ENCODE measurements at regions not wholly inside any gene's neighbourhood (a gene's known extent, or its start where the extent isn't known, plus 50 kb on each side); places are given as distances from the start of the nearest gene placed in this dataset.

DNA sequence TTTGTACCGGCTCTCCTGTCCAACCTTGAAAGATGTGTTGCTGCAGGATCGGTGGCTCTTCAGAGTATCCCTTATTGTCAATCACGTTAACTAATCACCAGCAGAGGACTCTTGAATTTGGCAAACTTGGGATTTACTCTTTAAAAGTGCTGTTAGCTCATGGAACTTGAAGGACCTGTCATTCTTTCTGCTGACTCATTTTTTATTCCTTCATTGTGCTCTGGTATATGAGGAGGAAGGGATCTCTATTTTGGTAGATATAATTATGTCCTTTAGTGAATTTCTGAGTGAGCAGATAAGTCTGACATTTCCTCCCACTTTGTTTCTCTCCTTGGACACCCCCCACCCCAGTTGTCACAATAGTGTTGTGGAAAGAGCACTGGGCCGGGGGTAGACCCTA is 175.1 kb upstream of the HDAC9 start:
- no peak overlapping the region for H3K9ac ChIP-seq (ENCODE audit: low read depth, low read length, poor library complexity)
- no peak overlapping the region for H2BK120ac ChIP-seq (ENCODE audit: low read depth, low read length)
- no peaks in the 10 kb centered on the region for H3K4me1 ChIP-seq (ENCODE audit: control insufficient read depth in 2 of 2, insufficient read depth in 1 of 2, low read depth in 1 of 2, low read length in 2 of 2)
- no peaks in the 10 kb centered on the region for H3K27me3 ChIP-seq (ENCODE audit: control insufficient read depth in 3 of 3, insufficient read depth in 3 of 3, low read depth in 1 of 3, low read length in 3 of 3)
- no peak overlapping the region for H4K91ac ChIP-seq (ENCODE audit: low read depth, low read length, poor library complexity)
- no peak overlapping the region for H3K4me2 ChIP-seq (ENCODE audit: insufficient read depth, low read length, poor library complexity, severe bottlenecking)
- no peak overlapping the region for H4K8ac ChIP-seq (ENCODE audit: low read depth, low read length)
- no peak overlapping the region for H2BK12ac ChIP-seq (ENCODE audit: low read length)
- H3K18ac ChIP-seq (ENCODE audit: low read length): no peak overlapping the region
- H3K79me1 ChIP-seq (ENCODE audit: low read depth, low read length): no peaks in the 10 kb centered on the region
- no peak for DNase-seq (ENCODE audit: low spot score)
- no peak overlapping the region for H3K14ac ChIP-seq (ENCODE audit: low read length)
- H3K23ac ChIP-seq (ENCODE audit: low read depth, low read length, poor library complexity): no peak overlapping the region
- no peak overlapping the region for H3K4ac ChIP-seq (ENCODE audit: low read length)
- H2AK5ac ChIP-seq (ENCODE audit: low read depth, low read length): no peak overlapping the region
- no peak overlapping the region for H2BK15ac ChIP-seq (ENCODE audit: low read length)
- no peak overlapping the region for H3K4me3 ChIP-seq (ENCODE audit: low read length in 2 of 2)
- no peak overlapping the region for H3K27ac ChIP-seq (replicated peaks; ENCODE audit: low read length)
- no peaks in the 10 kb centered on the region for H3K36me3 ChIP-seq (replicated peaks in 1 of 2; ENCODE audit: control insufficient read depth in 2 of 2, insufficient read depth in 2 of 2, low read length in 2 of 2)
- H2AFZ ChIP-seq (ENCODE audit: low read length): no peak overlapping the region
- WGBS, 2 donors (ENCODE audit: extremely low coverage in 2 of 2, insufficient read length in 2 of 2, insufficient replicate concordance in 1 of 2): no CpG with 5 or more reads among the region's 4 CpGs
- H2BK5ac ChIP-seq (ENCODE audit: low read length): no peak overlapping the region
- no peaks in the 10 kb centered on the region for H3K9me3 ChIP-seq (replicated peaks in 1 of 2; ENCODE audit: control insufficient read depth in 2 of 2, insufficient read depth in 1 of 2, low read depth in 1 of 2, low read length in 2 of 2)

DNA sequence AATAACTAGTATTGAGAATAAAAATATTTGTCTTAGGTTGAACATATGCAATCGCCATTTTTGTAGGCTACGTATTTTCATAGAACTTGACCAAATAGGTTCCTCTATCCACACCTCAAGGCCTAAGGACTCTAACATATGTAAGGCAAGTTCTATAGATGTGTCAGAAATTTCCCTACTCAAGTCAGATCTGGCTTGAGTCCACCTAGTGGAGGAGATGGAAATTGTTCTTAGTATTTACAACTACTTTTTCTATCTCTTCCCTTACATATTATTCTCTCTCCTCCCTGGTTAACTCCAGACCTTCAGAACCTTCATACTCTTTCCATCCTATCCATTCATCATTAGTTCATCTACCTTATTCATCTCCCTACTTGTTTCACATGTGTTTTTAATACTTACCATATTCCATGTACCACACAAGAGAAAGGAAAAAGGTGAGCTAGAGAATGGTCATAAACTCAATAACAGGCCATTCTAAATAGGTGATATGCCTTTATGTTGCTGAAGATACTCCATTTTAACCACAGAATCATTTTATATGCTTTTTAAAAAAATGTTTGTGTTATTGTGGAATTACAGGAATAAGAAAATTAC is 174.5 kb upstream of the HDAC9 start:
- WGBS, 2 donors (ENCODE audit: extremely low coverage in 2 of 2, insufficient read length in 2 of 2, insufficient replicate concordance in 1 of 2): no CpG with 5 or more reads among the region's 2 CpGs
- H3K18ac ChIP-seq (ENCODE audit: low read length): no peak overlapping the region

GRCh38 chr7:18330548-18330947 is 165.0 kb upstream of the HDAC9 start:
- no peaks in the 10 kb centered on the region for H3K4me1 ChIP-seq (ENCODE audit: control insufficient read depth in 2 of 2, insufficient read depth in 1 of 2, low read depth in 1 of 2, low read length in 2 of 2)
- DNase-seq (ENCODE audit: low spot score): no peak
- no peak overlapping the region for H2BK5ac ChIP-seq (ENCODE audit: low read length)
- H3K18ac ChIP-seq (ENCODE audit: low read length): no peak overlapping the region
- no peak overlapping the region for H2AK5ac ChIP-seq (ENCODE audit: low read depth, low read length)
- no peak overlapping the region for H3K14ac ChIP-seq (ENCODE audit: low read length)
- no peak overlapping the region for H2BK12ac ChIP-seq (ENCODE audit: low read length)
- H3K9ac ChIP-seq (ENCODE audit: low read depth, low read length, poor library complexity): no peak overlapping the region
- H3K4ac ChIP-seq (ENCODE audit: low read length): no peak overlapping the region
- no peak overlapping the region for H4K91ac ChIP-seq (ENCODE audit: low read depth, low read length, poor library complexity)
- H4K8ac ChIP-seq (ENCODE audit: low read depth, low read length): no peak overlapping the region
- H3K36me3 ChIP-seq (replicated peaks in 1 of 2; ENCODE audit: control insufficient read depth in 2 of 2, insufficient read depth in 2 of 2, low read length in 2 of 2): no peaks in the 10 kb centered on the region
- H2BK120ac ChIP-seq (ENCODE audit: low read depth, low read length): no peak overlapping the region
- H3K27ac ChIP-seq (replicated peaks; ENCODE audit: low read length): no peak overlapping the region
- H2AFZ ChIP-seq (ENCODE audit: low read length): no peak overlapping the region
- H3K27me3 ChIP-seq (ENCODE audit: control insufficient read depth in 3 of 3, insufficient read depth in 3 of 3, low read depth in 1 of 3, low read length in 3 of 3): no peaks in the 10 kb centered on the region
- no peak overlapping the region for H2BK15ac ChIP-seq (ENCODE audit: low read length)
- H3K23ac ChIP-seq (ENCODE audit: low read depth, low read length, poor library complexity): no peak overlapping the region
- no peaks in the 10 kb centered on the region for H3K9me3 ChIP-seq (replicated peaks in 1 of 2; ENCODE audit: control insufficient read depth in 2 of 2, insufficient read depth in 1 of 2, low read depth in 1 of 2, low read length in 2 of 2)
- no peaks in the 10 kb centered on the region for H3K79me1 ChIP-seq (ENCODE audit: low read depth, low read length)
- no peak overlapping the region for H3K4me3 ChIP-seq (ENCODE audit: low read length in 2 of 2)
- H3K4me2 ChIP-seq (ENCODE audit: insufficient read depth, low read length, poor library complexity, severe bottlenecking): no peak overlapping the region

More for the DNA sequence above, 174.5 kb upstream of the HDAC9 start:
- Histone ChIP-seq H2BK5ac (ENCODE audit: low read length) (no peak overlapping the region), H3K36me3 (replicated peaks in 1 of 2; ENCODE audit: control insufficient read depth in 2 of 2, insufficient read depth in 2 of 2, low read length in 2 of 2) (no peaks in the 10 kb centered on the region), H3K4me2 (ENCODE audit: insufficient read depth, low read length, poor library complexity, severe bottlenecking) (no peak overlapping the region), H3K14ac (ENCODE audit: low read length) (no peak overlapping the region), H4K91ac (ENCODE audit: low read depth, low read length, poor library complexity) (no peak overlapping the region), H3K4me3 (ENCODE audit: low read length in 2 of 2) (no peak overlapping the region), H2AFZ (ENCODE audit: low read length) (no peak overlapping the region), H2BK120ac (ENCODE audit: low read depth, low read length) (no peak overlapping the region), H2BK12ac (ENCODE audit: low read length) (no peak overlapping the region), H4K8ac (ENCODE audit: low read depth, low read length) (no peak overlapping the region), H3K23ac (ENCODE audit: low read depth, low read length, poor library complexity) (no peak overlapping the region), H2BK15ac (ENCODE audit: low read length) (no peak overlapping the region), H3K27me3 (ENCODE audit: control insufficient read depth in 3 of 3, insufficient read depth in 3 of 3, low read depth in 1 of 3, low read length in 3 of 3) (no peaks in the 10 kb centered on the region), H2AK5ac (ENCODE audit: low read depth, low read length) (no peak overlapping the region), H3K9me3 (replicated peaks in 1 of 2; ENCODE audit: control insufficient read depth in 2 of 2, insufficient read depth in 1 of 2, low read depth in 1 of 2, low read length in 2 of 2) (no peaks in the 10 kb centered on the region), H3K4me1 (ENCODE audit: control insufficient read depth in 2 of 2, insufficient read depth in 1 of 2, low read depth in 1 of 2, low read length in 2 of 2) (no peaks in the 10 kb centered on the region), H3K27ac (replicated peaks; ENCODE audit: low read length) (no peak overlapping the region), H3K79me1 (ENCODE audit: low read depth, low read length) (no peaks in the 10 kb centered on the region), H3K9ac (ENCODE audit: low read depth, low read length, poor library complexity) (no peak overlapping the region), H3K4ac (ENCODE audit: low read length) (no peak overlapping the region)
- peak; percentile 14 for DNase-seq (ENCODE audit: low spot score)

DNA sequence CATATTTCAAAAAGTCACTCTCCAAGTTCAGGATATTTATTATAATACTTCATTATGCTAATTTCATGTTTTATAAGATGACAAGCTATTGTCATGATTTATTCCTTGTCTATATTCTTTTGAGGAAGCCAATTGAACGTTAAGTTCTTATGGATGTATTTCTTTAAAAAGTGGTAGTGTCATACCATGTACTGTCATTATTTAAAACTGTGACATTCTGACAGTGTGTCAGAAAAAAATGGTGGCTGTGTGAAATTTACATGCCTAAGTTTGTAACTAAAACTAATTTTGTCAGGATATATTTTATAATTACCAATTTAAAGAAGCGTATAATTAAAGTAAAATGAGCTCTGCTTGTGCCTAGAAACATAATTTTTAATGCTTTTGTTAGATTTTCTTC is 158.9 kb upstream of the HDAC9 start:
- Histone ChIP-seq H4K8ac (ENCODE audit: low read depth, low read length) (no peak overlapping the region), H3K4me2 (ENCODE audit: insufficient read depth, low read length, poor library complexity, severe bottlenecking) (no peak overlapping the region), H3K27ac (replicated peaks; ENCODE audit: low read length) (no peak overlapping the region), H4K91ac (ENCODE audit: low read depth, low read length, poor library complexity) (no peak overlapping the region), H3K18ac (ENCODE audit: low read length) (no peak overlapping the region), H3K9me3 (replicated peaks in 1 of 2; ENCODE audit: control insufficient read depth in 2 of 2, insufficient read depth in 1 of 2, low read depth in 1 of 2, low read length in 2 of 2) (no peaks in the 10 kb centered on the region), H2AFZ (ENCODE audit: low read length) (no peak overlapping the region), H2BK15ac (ENCODE audit: low read length) (no peak overlapping the region), H2BK5ac (ENCODE audit: low read length) (no peak overlapping the region), H2BK120ac (ENCODE audit: low read depth, low read length) (no peak overlapping the region), H3K36me3 (replicated peaks in 1 of 2; ENCODE audit: control insufficient read depth in 2 of 2, insufficient read depth in 2 of 2, low read length in 2 of 2) (no peaks in the 10 kb centered on the region), H3K14ac (ENCODE audit: low read length) (no peak overlapping the region), H2AK5ac (ENCODE audit: low read depth, low read length) (no peak overlapping the region), H3K4ac (ENCODE audit: low read length) (no peak overlapping the region), H3K79me1 (ENCODE audit: low read depth, low read length) (no peaks in the 10 kb centered on the region), H2BK12ac (ENCODE audit: low read length) (no peak overlapping the region), H3K9ac (ENCODE audit: low read depth, low read length, poor library complexity) (no peak overlapping the region), H3K27me3 (ENCODE audit: control insufficient read depth in 3 of 3, insufficient read depth in 3 of 3, low read depth in 1 of 3, low read length in 3 of 3) (no peaks in the 10 kb centered on the region), H3K4me1 (ENCODE audit: control insufficient read depth in 2 of 2, insufficient read depth in 1 of 2, low read depth in 1 of 2, low read length in 2 of 2) (no peaks in the 10 kb centered on the region), H3K4me3 (ENCODE audit: low read length in 2 of 2) (no peak overlapping the region), H3K23ac (ENCODE audit: low read depth, low read length, poor library complexity) (no peak overlapping the region)
- no CpG with 5 or more reads among the region's 2 CpGs for WGBS, 2 donors (ENCODE audit: extremely low coverage in 2 of 2, insufficient read length in 2 of 2, insufficient replicate concordance in 1 of 2)
- no peak for DNase-seq (ENCODE audit: low spot score)
